Coronary artery (tissue), 2 donors: ENCODE measurements at regions not wholly inside any gene's neighbourhood (a gene's known extent, or its start where the extent isn't known, plus 50 kb on each side); places are given as distances from the start of the nearest gene placed in this dataset.

Experiments
- DNase-seq: peaks from one replicate; pipeline ENCODE4 v3.0.0-alpha.2; 2017; ENCODE audit warnings: low spot score
- H3K27ac ChIP-seq, 2 donors: fragments of 200-600 bp; sonication (generic); one replicate each; pipeline ENCODE4 v1.5.1; 2016 to 2019
- H3K4me3 ChIP-seq: fragments of 200-600 bp; sonication (generic); 2 replicates; pipeline ENCODE4 v1.5.1; 2016; ENCODE audit warnings: mild to moderate bottlenecking, moderate library complexity
- CTCF ChIP-seq: fragments of 200-600 bp; sonication (generic); IDR thresholded peaks from one replicate; pipeline ENCODE4 v1.5.1; 2019; ENCODE audit warnings: antibody characterized with exemption

GRCh38 chr5:66247176-66247960 lies 103.3 kb downstream of the SREK1 start:
- Histone ChIP-seq H3K4me3 (no peak overlapping the region), H3K27ac (no peak overlapping the region)
- DNase-seq: no peak
- TF ChIP-seq CTCF: no peak

GRCh38 chr5:66248874-66249273 lies 104.8 kb downstream of the SREK1 start:
- no peak for DNase-seq
- H3K4me3 ChIP-seq: no peak overlapping the region
- TF ChIP-seq CTCF: no peak
- no peak overlapping the region for H3K27ac ChIP-seq

GRCh38 chr5:66249920-66250319 lies 105.8 kb downstream of the SREK1 start:
- H3K27ac ChIP-seq: no peak overlapping the region
- no peak overlapping the region for H3K4me3 ChIP-seq
- DNase-seq: no peak
- TF ChIP-seq CTCF: no peak

GRCh38 chr5:66252849-66253248 lies 108.7 kb downstream of the SREK1 start:
- Histone ChIP-seq H3K27ac (no peak overlapping the region), H3K4me3 (no peak overlapping the region)
- no peak for TF ChIP-seq CTCF
- DNase-seq: no peak

- Histone ChIP-seq H3K4me3 (no peak overlapping the region), H3K27ac (no peak overlapping the region)
- TF ChIP-seq CTCF: no peak
- no peak for DNase-seq
Measured at GRCh38 chr5:66255714-66256113, 111.6 kb downstream of the SREK1 start.

GRCh38 chr5:66273121-66273520 lies 129.0 kb downstream of the SREK1 start:
- no peak for TF ChIP-seq CTCF
- no peak for DNase-seq

GRCh38 chr5:66276986-66277385 lies 132.9 kb downstream of the SREK1 start:
- no peak overlapping the region for H3K27ac ChIP-seq
- no peak for DNase-seq
- TF ChIP-seq CTCF: no peak
- no peak overlapping the region for H3K4me3 ChIP-seq

More at GRCh38 chr5:66273121-66273520, 129.0 kb downstream of the SREK1 start:
- Histone ChIP-seq H3K27ac (no peak overlapping the region), H3K4me3 (no peak overlapping the region)
